SK-N-MC (cell line): ENCODE measurements at regions not wholly inside any gene's neighbourhood (a gene's known extent, or its start where the extent isn't known, plus 50 kb on each side); places are given as distances from the start of the nearest gene placed in this dataset.

ENCODE experiments used
- EZH2 ChIP-seq: fragments of 200-600 bp; sonication (generic); IDR thresholded peaks from one replicate; pipeline ENCODE4 v1.6.1; 2017; ENCODE audit warnings: antibody characterized with exemption
- POLR2AphosphoS5 ChIP-seq: IDR thresholded peaks from 2 replicates; pipeline ENCODE4 v1.6.1; 2012; ENCODE audit warnings: mild to moderate bottlenecking, low read depth, low read length, borderline replicate concordance

DNA sequence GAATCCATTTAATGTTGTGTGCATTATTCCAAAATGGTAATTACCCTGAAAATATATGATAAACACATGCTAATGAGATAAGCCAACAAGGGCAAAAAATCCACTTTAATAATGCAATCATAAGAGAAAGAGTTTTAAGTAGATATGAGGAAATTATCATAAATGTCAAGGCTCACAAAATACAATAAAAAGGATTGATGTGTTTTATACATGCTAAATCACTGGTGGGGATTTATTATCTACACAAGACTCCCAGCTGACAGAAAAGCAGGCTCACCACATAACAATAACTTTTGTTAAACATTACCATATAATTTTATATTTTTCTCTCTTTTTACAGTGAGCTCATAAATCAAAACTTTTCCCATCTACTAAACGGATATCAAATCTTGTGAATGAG, 306.2 kb upstream of the GRAMD2B start:
- no peak for TF ChIP-seq POLR2AphosphoS5
- no peak for TF ChIP-seq EZH2
